ENCODE measurements at regions not wholly inside any gene's neighbourhood (a gene's known extent, or its start where the extent isn't known, plus 50 kb on each side); places are given as distances from the start of the nearest gene placed in this dataset.

DNA sequence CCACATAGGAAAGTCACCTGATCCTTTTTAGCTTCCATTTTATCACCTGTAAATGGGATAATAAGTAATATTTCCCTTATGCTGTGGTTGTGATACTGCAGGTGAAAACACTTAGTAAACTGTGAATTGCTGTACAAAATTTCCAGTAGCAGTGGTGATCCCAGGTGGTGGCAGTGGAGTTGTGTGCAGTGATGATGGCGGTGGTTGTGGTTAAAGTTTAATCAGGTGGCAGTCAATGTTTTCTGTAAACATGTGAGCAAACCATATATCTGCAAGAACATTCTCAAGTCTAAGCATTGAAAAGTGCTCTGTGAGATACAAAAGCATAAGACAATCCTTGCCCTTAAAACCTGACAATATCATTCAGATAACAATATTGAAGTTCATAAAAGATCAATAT is 480.2 kb downstream of the RASEF start:
- TF ChIP-seq, protein P1, sequence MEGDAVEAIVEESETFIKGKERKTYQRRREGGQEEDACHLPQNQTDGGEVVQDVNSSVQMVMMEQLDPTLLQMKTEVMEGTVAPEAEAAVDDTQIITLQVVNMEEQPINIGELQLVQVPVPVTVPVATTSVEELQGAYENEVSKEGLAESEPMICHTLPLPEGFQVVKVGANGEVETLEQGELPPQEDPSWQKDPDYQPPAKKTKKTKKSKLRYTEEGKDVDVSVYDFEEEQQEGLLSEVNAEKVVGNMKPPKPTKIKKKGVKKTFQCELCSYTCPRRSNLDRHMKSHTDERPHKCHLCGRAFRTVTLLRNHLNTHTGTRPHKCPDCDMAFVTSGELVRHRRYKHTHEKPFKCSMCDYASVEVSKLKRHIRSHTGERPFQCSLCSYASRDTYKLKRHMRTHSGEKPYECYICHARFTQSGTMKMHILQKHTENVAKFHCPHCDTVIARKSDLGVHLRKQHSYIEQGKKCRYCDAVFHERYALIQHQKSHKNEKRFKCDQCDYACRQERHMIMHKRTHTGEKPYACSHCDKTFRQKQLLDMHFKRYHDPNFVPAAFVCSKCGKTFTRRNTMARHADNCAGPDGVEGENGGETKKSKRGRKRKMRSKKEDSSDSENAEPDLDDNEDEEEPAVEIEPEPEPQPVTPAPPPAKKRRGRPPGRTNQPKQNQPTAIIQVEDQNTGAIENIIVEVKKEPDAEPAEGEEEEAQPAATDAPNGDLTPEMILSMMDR (conservative IDR thresholded peaks at IDR 0.05): no peak
- TF ChIP-seq ZFX (IDR thresholded peaks at IDR 0.05): no peak
